Endothelial cell of umbilical vein (primary cell): ENCODE measurements at regions not wholly inside any gene's neighbourhood (a gene's known extent, or its start where the extent isn't known, plus 50 kb on each side); places are given as distances from the start of the nearest gene placed in this dataset.

Experiments
- BruUV-seq: library from RNA; stranded (reverse); fragments of 400-500 nt; replicated peaks from 2 replicates; lab custom pipeline; 2021; lab: Mats Ljungman, UMichigan
- CTCF ChIA-PET: fragments of 300-600, 350-600 bp; sonication (Branson Sonifier 250); formaldehyde crosslinking; loops from one replicate; lab custom pipeline; 2021; ENCODE audit warnings: antibody characterized with exemption, inconsistent platforms; lab: Charles Lee
- POLR2A ChIA-PET: fragments of 300-600, 350-600 bp; sonication (Branson Sonifier 250); formaldehyde crosslinking; loops from one replicate; lab custom pipeline; 2021; ENCODE audit warnings: antibody characterized with exemption, inconsistent platforms; lab: Charles Lee
- DNase-seq: peaks from one replicate; pipeline ENCODE4 v3.0.0-alpha.2; 2011; ENCODE audit warnings: low read depth, low spot score
- FAIRE-seq: peaks from 2 replicates; lab custom pipeline; 2011; peaks lifted over from hg19 to GRCh38; lab: Jason Lieb, UNC
- H2AFZ ChIP-seq: 2 replicates; pipeline ENCODE4 v1.6.0; 2012; ENCODE audit warnings: low read depth, low read length, control low read depth, inconsistent platforms
- H3K27ac ChIP-seq: 2 replicates; pipeline ENCODE4 v1.5.1; 2011; ENCODE audit warnings: low read depth, mild to moderate bottlenecking, control low read depth, low read length, moderate library complexity; ENCODE audit not compliant: insufficient read depth
- H3K27me3 ChIP-seq, 2 experiments: 2 replicates each; pipeline versions ENCODE4 v1.6.0 to v1.6.1; 2011; ENCODE audit warnings: low read length in 2 of 2, mixed read lengths in 1 of 2; ENCODE audit not compliant: control insufficient read depth in 2 of 2, insufficient read depth in 2 of 2
- H3K36me3 ChIP-seq, 2 experiments: 2 replicates in 1 of 2; 3 replicates in 1 of 2; pipeline ENCODE4 v1.5.1; 2011; ENCODE audit warnings: low read length in 2 of 2, mild to moderate bottlenecking in 1 of 2, moderate library complexity in 1 of 2; ENCODE audit not compliant: control insufficient read depth in 2 of 2, insufficient read depth in 2 of 2; ENCODE audit errors: extremely low read depth in 1 of 2
- H3K4me1 ChIP-seq: 3 replicates; pipeline ENCODE4 v1.5.1; 2011; ENCODE audit warnings: mild to moderate bottlenecking, low read length; ENCODE audit not compliant: control insufficient read depth, insufficient read depth; ENCODE audit errors: extremely low read depth
- H3K4me2 ChIP-seq: 2 replicates; pipeline ENCODE4 v1.6.1; 2011; ENCODE audit warnings: low read length, control low read depth, mixed read lengths; ENCODE audit not compliant: insufficient read depth
- H3K4me3 ChIP-seq, 3 experiments: fragments of 200-600 bp in 1 of 3; sonication (generic), shearing (Covaris generic) in 1 of 3; replicated peaks in 1 of 3; 2 replicates each; pipeline ENCODE4 v1.5.1; 2011 to 2016; ENCODE audit warnings: control low read depth in 3 of 3, low read length in 3 of 3, mild to moderate bottlenecking in 2 of 3, inconsistent platforms in 1 of 3, low read depth in 1 of 3, moderate library complexity in 1 of 3; ENCODE audit not compliant: insufficient read depth in 1 of 3
- H3K79me2 ChIP-seq: 2 replicates; pipeline ENCODE4 v1.6.0; 2012; ENCODE audit warnings: low read length, inconsistent platforms; ENCODE audit not compliant: control insufficient read depth, insufficient read depth
- H3K9ac ChIP-seq: replicated peaks from 2 replicates; pipeline ENCODE3; 2011; ENCODE audit warnings: low read length, control low read depth; ENCODE audit not compliant: insufficient read depth; ENCODE audit errors: extremely low read depth
- H3K9me1 ChIP-seq: replicated peaks from 3 replicates; pipeline ENCODE4 v1.6.0; 2011; ENCODE audit warnings: mild to moderate bottlenecking, low read length; ENCODE audit not compliant: control insufficient read depth, insufficient read depth; ENCODE audit errors: extremely low read depth
- H3K9me3 ChIP-seq: replicated peaks from 2 replicates; pipeline ENCODE4 v1.5.1; 2012; ENCODE audit warnings: low read length, inconsistent platforms; ENCODE audit not compliant: control insufficient read depth, insufficient read depth
- H4K20me1 ChIP-seq: replicated peaks from 2 replicates; pipeline ENCODE3; 2011; ENCODE audit warnings: mild to moderate bottlenecking, low read length; ENCODE audit not compliant: control insufficient read depth, insufficient read depth; ENCODE audit errors: extremely low read depth
- EZH2 ChIP-seq: IDR thresholded peaks from 2 replicates; pipeline ENCODE4 v1.6.1; 2012; ENCODE audit warnings: borderline replicate concordance, low read depth, mild to moderate bottlenecking, moderate library complexity, low read length, inconsistent platforms; ENCODE audit not compliant: severe bottlenecking
- FOS ChIP-seq: IDR thresholded peaks from 2 replicates; pipeline ENCODE4 v1.6.1; 2011; ENCODE audit warnings: mild to moderate bottlenecking, low read length, moderate library complexity, borderline replicate concordance; ENCODE audit not compliant: insufficient read depth
- GATA2 ChIP-seq: IDR thresholded peaks from 2 replicates; pipeline ENCODE4 v1.7.0; 2011; ENCODE audit warnings: low read depth, mild to moderate bottlenecking, moderate library complexity, mixed read lengths, low read length; ENCODE audit not compliant: insufficient read length, insufficient read depth
- JUN ChIP-seq: IDR thresholded peaks from 2 replicates; pipeline ENCODE4 v1.6.1; 2011; ENCODE audit warnings: borderline replicate concordance, low read depth; ENCODE audit not compliant: insufficient read length, insufficient read depth
- MYC ChIP-seq: IDR thresholded peaks from one replicate; pipeline ENCODE4 v1.6.1; 2011; ENCODE audit warnings: mild to moderate bottlenecking, low read depth, low read length
- POLR2A ChIP-seq: IDR thresholded peaks from 2 replicates; pipeline ENCODE4 v1.6.1; 2012; ENCODE audit warnings: low read depth, mild to moderate bottlenecking, control low read depth, low read length
- POLR2AphosphoS5 ChIP-seq: IDR thresholded peaks from 2 replicates; pipeline ENCODE4 v1.6.1; 2012; ENCODE audit warnings: low read depth, mild to moderate bottlenecking, control low read depth, low read length, moderate library complexity; ENCODE audit not compliant: insufficient read depth
- dilution Hi-C: fragments of 300-500 bp; cut with MboI; formaldehyde crosslinking; loops from one replicate; pipeline ENCODE4 v1.15.0; 2019; ENCODE audit warnings: low sequenced_read_pairs; ENCODE audit not compliant: extremely low pct_ligation_motif_present
- intact Hi-C: fragments of 100-400 bp; cut with micrococcal nuclease; formaldehyde crosslinking; loops from one replicate; pipeline ENCODE4 v1.10.0; 2022
- TF ChIP-seq, protein P1 (sequence below), 2 donors: IDR thresholded peaks; 1 replicate in 1 of 2; 2 replicates in 1 of 2; pipeline ENCODE4 v1.5.1; 2011; ENCODE audit warnings: low read length in 2 of 2, mild to moderate bottlenecking in 2 of 2, moderate library complexity in 2 of 2, control low read depth in 1 of 2, inconsistent platforms in 1 of 2, low read depth in 1 of 2; ENCODE audit not compliant: insufficient read depth in 1 of 2; ENCODE audit errors: extremely low read depth in 1 of 2
- TF ChIP-seq, protein P2 (sequence below): IDR thresholded peaks from 2 replicates; pipeline ENCODE4 v1.6.1; 2011; ENCODE audit not compliant: insufficient read depth, insufficient read length

GRCh38 chr6:168905451-168906090, 348.1 kb downstream of the THBS2 start:
- Histone ChIP-seq H3K4me2 (no peak overlapping the region), H3K9ac (no peak overlapping the region), H3K4me1 (no peaks in the 10 kb centered on the region), H3K27me3 (no peaks in the 10 kb centered on the region), H3K79me2 (no peaks in the 10 kb centered on the region), H3K27ac (no peak overlapping the region), H3K4me3 (no peak overlapping the region), H4K20me1 (no peaks in the 10 kb centered on the region), H2AFZ (no peak overlapping the region), H3K36me3 (no peaks in the 10 kb centered on the region), H3K9me3 (no peaks in the 10 kb centered on the region), H3K9me1 (no peaks in the 10 kb centered on the region)
- TF ChIP-seq, protein P1, sequence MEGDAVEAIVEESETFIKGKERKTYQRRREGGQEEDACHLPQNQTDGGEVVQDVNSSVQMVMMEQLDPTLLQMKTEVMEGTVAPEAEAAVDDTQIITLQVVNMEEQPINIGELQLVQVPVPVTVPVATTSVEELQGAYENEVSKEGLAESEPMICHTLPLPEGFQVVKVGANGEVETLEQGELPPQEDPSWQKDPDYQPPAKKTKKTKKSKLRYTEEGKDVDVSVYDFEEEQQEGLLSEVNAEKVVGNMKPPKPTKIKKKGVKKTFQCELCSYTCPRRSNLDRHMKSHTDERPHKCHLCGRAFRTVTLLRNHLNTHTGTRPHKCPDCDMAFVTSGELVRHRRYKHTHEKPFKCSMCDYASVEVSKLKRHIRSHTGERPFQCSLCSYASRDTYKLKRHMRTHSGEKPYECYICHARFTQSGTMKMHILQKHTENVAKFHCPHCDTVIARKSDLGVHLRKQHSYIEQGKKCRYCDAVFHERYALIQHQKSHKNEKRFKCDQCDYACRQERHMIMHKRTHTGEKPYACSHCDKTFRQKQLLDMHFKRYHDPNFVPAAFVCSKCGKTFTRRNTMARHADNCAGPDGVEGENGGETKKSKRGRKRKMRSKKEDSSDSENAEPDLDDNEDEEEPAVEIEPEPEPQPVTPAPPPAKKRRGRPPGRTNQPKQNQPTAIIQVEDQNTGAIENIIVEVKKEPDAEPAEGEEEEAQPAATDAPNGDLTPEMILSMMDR (IDR thresholded peaks at IDR 0.05; ENCODE audit: extremely low read depth in 1 of 2, insufficient read depth in 1 of 2, low read depth in 1 of 2, low read length in 2 of 2): no peak
- no peak for TF ChIP-seq POLR2A
- TF ChIP-seq, protein P2, sequence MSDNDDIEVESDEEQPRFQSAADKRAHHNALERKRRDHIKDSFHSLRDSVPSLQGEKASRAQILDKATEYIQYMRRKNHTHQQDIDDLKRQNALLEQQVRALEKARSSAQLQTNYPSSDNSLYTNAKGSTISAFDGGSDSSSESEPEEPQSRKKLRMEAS: no peak
- no peak for TF ChIP-seq FOS
- POLR2A ChIA-PET: no interaction called here
- intact Hi-C loops (no loop called here), dilution Hi-C loops (no loop called here)
- no peak for FAIRE-seq
- no TSS peak for BruUV-seq
- CTCF ChIA-PET: no interaction called here
- DNase-seq: no peak

DNA sequence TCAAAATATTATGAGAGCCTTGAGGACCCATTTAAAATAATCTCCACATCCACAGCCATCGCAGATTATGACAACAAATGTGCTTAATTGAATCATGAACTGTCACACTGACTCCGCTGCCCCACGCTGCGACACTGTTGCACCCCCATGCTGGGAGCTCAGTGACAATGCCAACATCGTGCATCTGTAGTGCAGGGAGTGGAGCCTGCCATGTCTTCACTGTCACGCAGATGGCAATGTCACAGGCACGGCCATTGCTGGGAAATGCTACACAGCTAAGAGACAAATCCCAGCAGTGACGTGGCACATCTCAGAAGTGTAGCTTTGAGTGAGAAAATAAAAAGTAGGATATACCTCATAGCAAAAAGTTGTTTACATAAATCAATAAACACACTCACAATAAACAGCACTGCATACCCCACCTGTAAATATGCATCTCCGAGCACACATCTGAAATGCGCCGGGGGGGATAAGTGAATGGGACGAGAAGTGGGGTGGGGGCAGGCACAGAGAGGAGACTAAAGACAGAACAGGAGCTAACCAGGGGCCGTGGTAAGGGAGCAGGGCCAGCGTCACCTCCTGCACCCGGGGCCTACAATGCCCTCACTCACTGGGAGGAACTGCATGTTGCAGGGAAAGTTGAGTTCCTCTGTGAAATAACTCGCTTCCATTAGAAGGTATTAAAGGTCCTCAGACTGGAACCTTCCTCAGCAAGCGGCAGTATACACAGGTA, 349.9 kb downstream of the THBS2 start:
- no peak overlapping the region for H2AFZ ChIP-seq
- H3K4me2 ChIP-seq: no peak overlapping the region
- no peak overlapping the region for H3K9ac ChIP-seq
- no peaks in the 10 kb centered on the region for H3K79me2 ChIP-seq
- ChIA-PET POLR2A (no interaction called here), CTCF (no interaction called here)
- H4K20me1 ChIP-seq: no peaks in the 10 kb centered on the region
- H3K9me1 ChIP-seq: no peaks in the 10 kb centered on the region
- H3K9me3 ChIP-seq: no peaks in the 10 kb centered on the region
- no peak overlapping the region for H3K4me3 ChIP-seq
- dilution Hi-C loops (no loop called here), intact Hi-C loops (no loop called here)
- TF ChIP-seq, protein P1 (IDR thresholded peaks at IDR 0.05; ENCODE audit: extremely low read depth in 1 of 2, insufficient read depth in 1 of 2, low read depth in 1 of 2, low read length in 2 of 2): no peak
- TF ChIP-seq GATA2: no peak
- no peak for TF ChIP-seq EZH2
- TF ChIP-seq POLR2A: no peak
- no peak for TF ChIP-seq FOS
- no peak for TF ChIP-seq POLR2AphosphoS5
- no peak for TF ChIP-seq JUN
- TF ChIP-seq MYC: no peak
- TF ChIP-seq, protein P2: no peak
- no TSS peak for BruUV-seq
- no peak overlapping the region for H3K27ac ChIP-seq
- FAIRE-seq (no peak), DNase-seq (no peak)
- no peaks in the 10 kb centered on the region for H3K4me1 ChIP-seq
- no peaks in the 10 kb centered on the region for H3K27me3 ChIP-seq
- no peaks in the 10 kb centered on the region for H3K36me3 ChIP-seq
